GM12875 (cell line): ENCODE measurements at regions not wholly inside any gene's neighbourhood (a gene's known extent, or its start where the extent isn't known, plus 50 kb on each side); places are given as distances from the start of the nearest gene placed in this dataset.

Source experiments
- H3K4me3 ChIP-seq: one replicate; pipeline ENCODE4 v1.5.1; 2011; ENCODE audit warnings: low read depth, low read length, control low read depth
- CTCF ChIP-seq: IDR thresholded peaks from 2 replicates; pipeline ENCODE4 v1.5.1; 2011; ENCODE audit warnings: low read depth, mild to moderate bottlenecking, control low read depth, inconsistent platforms, low read length, moderate library complexity, borderline replicate concordance; ENCODE audit not compliant: insufficient read depth

GRCh38 chr6:169041078-169041477, 212.6 kb downstream of the THBS2 start:
- no peak overlapping the region for H3K4me3 ChIP-seq
- TF ChIP-seq CTCF, result no peak

GRCh38 chr6:169038691-169039090, 215.0 kb downstream of the THBS2 start:
- TF ChIP-seq CTCF, result no peak
- no peak overlapping the region for H3K4me3 ChIP-seq

GRCh38 chr6:169035385-169036240, 218.0 kb downstream of the THBS2 start:
- TF ChIP-seq CTCF, result no peak
- H3K4me3 ChIP-seq, result no peak overlapping the region

DNA sequence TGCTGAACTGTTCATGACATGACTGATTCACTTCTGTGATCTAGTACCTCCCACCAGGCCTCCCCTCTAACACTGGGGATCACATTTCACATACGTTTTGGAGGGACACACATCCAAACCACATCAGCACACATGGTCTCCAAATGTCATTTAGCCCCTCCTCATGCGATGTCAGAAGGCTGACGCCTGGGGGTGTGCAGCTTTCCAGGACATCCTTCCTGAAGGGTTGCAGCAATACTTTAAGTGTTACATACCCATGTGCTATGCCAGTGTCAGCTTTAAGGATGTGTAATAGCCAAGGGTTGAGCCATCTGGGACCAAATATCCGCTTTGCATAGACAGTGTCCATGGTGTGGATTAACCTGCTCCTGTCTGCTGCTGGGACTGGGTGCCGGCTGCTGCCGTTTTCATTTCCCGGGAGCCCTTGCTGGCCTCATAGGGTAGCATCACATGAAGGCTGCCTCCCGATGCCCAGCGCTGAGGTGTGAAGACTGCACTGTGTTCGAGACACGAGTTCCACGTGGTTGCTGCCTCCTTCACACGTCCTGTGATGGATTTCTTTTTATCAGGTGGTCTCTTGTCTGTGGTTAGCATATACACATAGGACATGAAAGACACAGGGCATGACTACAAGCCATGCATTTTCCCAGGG, 219.0 kb downstream of the THBS2 start:
- H3K4me3 ChIP-seq, result no peak overlapping the region
- no peak for TF ChIP-seq CTCF

GRCh38 chr6:169029861-169030260, 223.8 kb downstream of the THBS2 start:
- H3K4me3 ChIP-seq, result no peak overlapping the region
- no peak for TF ChIP-seq CTCF

DNA sequence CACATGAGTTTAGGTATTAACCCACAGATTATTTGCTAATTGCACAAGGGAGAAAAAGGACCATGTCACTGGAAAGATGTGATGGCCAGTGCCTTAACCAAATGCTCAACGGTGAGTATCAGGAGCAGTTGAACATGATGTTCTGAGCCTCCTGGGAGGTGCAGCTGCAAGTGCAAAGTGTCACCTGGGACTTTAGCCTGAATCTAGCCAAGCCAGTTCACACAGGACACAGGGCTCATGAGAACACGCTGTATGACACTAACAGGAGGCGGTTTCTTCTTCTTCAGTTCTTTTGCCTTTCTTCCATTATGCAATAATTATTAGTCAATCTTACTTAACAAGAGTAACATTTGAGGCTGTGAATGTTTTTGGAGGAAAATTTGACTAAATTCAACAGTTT, 225.3 kb downstream of the THBS2 start:
- no peak overlapping the region for H3K4me3 ChIP-seq
- TF ChIP-seq CTCF, result no peak

GRCh38 chr6:169026175-169026574, 227.5 kb downstream of the THBS2 start:
- H3K4me3 ChIP-seq, result no peak overlapping the region
- no peak for TF ChIP-seq CTCF
